VCaP (cell line): ENCODE measurements at regions not wholly inside any gene's neighbourhood (a gene's known extent, or its start where the extent isn't known, plus 50 kb on each side); places are given as distances from the start of the nearest gene placed in this dataset.

Source experiments
- H3K27ac ChIP-seq: fragments of 450-650 bp; 2 replicates; pipeline ENCODE4 v1.5.1; 2017
- TF ChIP-seq, protein P1 (sequence below): fragments of 450-650 bp; conservative IDR thresholded peaks from 2 replicates; pipeline ENCODE4 v1.5.1; 2017; ENCODE audit warnings: mild to moderate bottlenecking, moderate library complexity

GRCh38 chr5:158519433-158520021 lies 580.2 kb downstream of the EBF1 start:
- TF ChIP-seq, protein P1, sequence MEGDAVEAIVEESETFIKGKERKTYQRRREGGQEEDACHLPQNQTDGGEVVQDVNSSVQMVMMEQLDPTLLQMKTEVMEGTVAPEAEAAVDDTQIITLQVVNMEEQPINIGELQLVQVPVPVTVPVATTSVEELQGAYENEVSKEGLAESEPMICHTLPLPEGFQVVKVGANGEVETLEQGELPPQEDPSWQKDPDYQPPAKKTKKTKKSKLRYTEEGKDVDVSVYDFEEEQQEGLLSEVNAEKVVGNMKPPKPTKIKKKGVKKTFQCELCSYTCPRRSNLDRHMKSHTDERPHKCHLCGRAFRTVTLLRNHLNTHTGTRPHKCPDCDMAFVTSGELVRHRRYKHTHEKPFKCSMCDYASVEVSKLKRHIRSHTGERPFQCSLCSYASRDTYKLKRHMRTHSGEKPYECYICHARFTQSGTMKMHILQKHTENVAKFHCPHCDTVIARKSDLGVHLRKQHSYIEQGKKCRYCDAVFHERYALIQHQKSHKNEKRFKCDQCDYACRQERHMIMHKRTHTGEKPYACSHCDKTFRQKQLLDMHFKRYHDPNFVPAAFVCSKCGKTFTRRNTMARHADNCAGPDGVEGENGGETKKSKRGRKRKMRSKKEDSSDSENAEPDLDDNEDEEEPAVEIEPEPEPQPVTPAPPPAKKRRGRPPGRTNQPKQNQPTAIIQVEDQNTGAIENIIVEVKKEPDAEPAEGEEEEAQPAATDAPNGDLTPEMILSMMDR, result no peak
- H3K27ac ChIP-seq, result no peak overlapping the region

- TF ChIP-seq, protein P1, result no peak
Measured at GRCh38 chr5:158516521-158516920, 583.2 kb downstream of the EBF1 start.

GRCh38 chr5:158514986-158515359 lies 584.7 kb downstream of the EBF1 start:
- TF ChIP-seq, protein P1, result no peak
- H3K27ac ChIP-seq, result no peak overlapping the region

More at GRCh38 chr5:158516521-158516920, 583.2 kb downstream of the EBF1 start:
- no peak overlapping the region for H3K27ac ChIP-seq

DNA sequence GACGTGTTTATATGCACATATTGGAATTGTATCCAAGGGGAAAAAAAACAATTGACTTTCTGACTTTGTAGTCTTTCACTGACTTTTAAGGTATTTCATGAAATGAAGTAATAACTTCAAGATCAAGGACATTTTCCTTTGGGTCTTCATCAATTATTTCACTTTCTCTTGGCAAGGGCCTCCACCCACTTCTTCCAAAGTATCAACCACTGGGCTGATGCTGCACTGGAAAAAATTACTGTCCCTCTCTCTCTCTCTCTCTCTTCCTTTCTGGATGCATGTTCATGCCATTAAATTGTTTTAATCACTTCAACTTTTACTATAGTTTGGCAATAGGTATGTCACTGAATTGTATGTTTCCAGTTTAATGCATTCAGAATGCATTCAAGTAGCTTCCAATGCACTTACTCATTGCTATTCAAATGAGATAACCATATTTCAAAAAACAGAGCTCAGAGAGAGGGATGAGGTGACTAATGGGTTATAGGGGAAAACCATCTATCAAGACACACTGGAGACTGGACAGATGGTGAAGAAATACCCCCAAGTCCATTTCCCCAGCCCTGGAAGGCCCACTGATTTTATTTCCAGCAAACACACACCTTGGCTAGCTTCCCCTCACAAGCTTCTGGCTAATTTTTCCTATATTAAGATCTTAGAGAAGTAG lies 585.3 kb downstream of the EBF1 start:
- H3K27ac ChIP-seq, result no peak overlapping the region
- TF ChIP-seq, protein P1, result no peak

- TF ChIP-seq, protein P1, result no peak
- no peak overlapping the region for H3K27ac ChIP-seq
Measured at GRCh38 chr5:158513490-158514318, 586.0 kb downstream of the EBF1 start.

DNA sequence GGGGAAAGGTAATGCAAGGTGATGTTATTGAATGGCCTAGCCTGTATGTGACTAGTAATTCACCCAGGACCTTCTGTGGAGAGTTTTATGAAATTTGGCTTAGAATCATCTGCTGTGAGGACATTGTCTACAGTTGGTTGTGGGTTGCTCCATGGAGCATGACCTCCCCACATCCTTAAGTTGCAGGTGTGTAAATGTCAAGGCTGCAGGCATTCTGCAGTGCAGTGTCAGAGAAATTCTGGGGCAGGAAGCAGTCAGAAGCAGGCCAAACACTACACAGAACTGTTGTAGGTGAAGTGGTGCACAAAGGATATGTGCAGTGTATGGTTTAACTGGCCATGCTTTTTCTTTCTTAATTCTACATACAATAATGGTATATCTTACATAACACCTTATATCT lies 588.3 kb downstream of the EBF1 start:
- H3K27ac ChIP-seq, result no peak overlapping the region
- TF ChIP-seq, protein P1, result no peak

- H3K27ac ChIP-seq, result no peak overlapping the region
- TF ChIP-seq, protein P1, result no peak
Measured at GRCh38 chr5:158510479-158510878, 589.2 kb downstream of the EBF1 start.
